ENCODE measurements at regions not wholly inside any gene's neighbourhood (a gene's known extent, or its start where the extent isn't known, plus 50 kb on each side); places are given as distances from the start of the nearest gene placed in this dataset.

- TF ChIP-seq POLR2AphosphoS5 (IDR thresholded peaks at IDR 0.05) (no peak), CTCF (IDR thresholded peaks at IDR 0.05 in 8 of 11, conservative IDR thresholded peaks at IDR 0.05 in 3 of 11) (no peak), POLR2A (IDR thresholded peaks at IDR 0.05) (no peak)
- Histone ChIP-seq H3K27ac (no peak overlapping the region), H3K4me1 (peaks cover 0 to 8% (median 0%) of the 10 kb centered on the region in 6 donors), H3K36me3 (no peaks in the 10 kb centered on the region), H3K9me3 (peaks cover 0 to 16% (median 7%) of the 10 kb centered on the region in 8 donors), H3K4me3 (no peak overlapping the region), H3K27me3 (replicated peaks in 1 of 7) (no peaks in the 10 kb centered on the region)
- intact Hi-C loops (cut with DNase I; ENCODE audit: low total_unique reads): no loop called here
- no peak for DNase-seq
These were observed 104.4 kb upstream of the ZBTB20 start for GRCh38 chr3:115251509-115251908.

- no peak overlapping the region for H3K4me3 ChIP-seq
- H3K27me3 ChIP-seq (replicated peaks in 1 of 7): no peaks in the 10 kb centered on the region
- intact Hi-C loops (cut with DNase I; ENCODE audit: low total_unique reads): no loop called here
- DNase-seq: no peak
- no peak overlapping the region for H3K27ac ChIP-seq
- no peaks in the 10 kb centered on the region for H3K36me3 ChIP-seq
- peaks cover 0 to 8% (median 0%) of the 10 kb centered on the region in 6 donors for H3K4me1 ChIP-seq
- no peak for TF ChIP-seq CTCF (IDR thresholded peaks at IDR 0.05 in 8 of 11, conservative IDR thresholded peaks at IDR 0.05 in 3 of 11)
- no peak for TF ChIP-seq POLR2AphosphoS5 (IDR thresholded peaks at IDR 0.05)
- no peak for TF ChIP-seq POLR2A (IDR thresholded peaks at IDR 0.05)
- peaks cover 0 to 27% (median 8%) of the 10 kb centered on the region in 8 donors for H3K9me3 ChIP-seq
These were observed 105.6 kb upstream of the ZBTB20 start for GRCh38 chr3:115252679-115253078.

GRCh38 chr3:115254492-115255196 lies 107.6 kb upstream of the ZBTB20 start:
- Histone ChIP-seq H3K4me1 (peaks cover 0 to 8% (median 0%) of the 10 kb centered on the region in 6 donors), H3K9me3 (peaks cover 0 to 31% (median 8%) of the 10 kb centered on the region in 8 donors), H3K36me3 (no peaks in the 10 kb centered on the region), H3K27ac (peak overlapping the region in 3 of 8 donors; percentile 21 to 53 (median 43)), H3K4me3 (peak overlapping the region in 1 of 8 donors; percentile 6), H3K27me3 (replicated peaks in 1 of 7) (no peaks in the 10 kb centered on the region)
- peak; percentile 86 for DNase-seq
- intact Hi-C loops (cut with DNase I; ENCODE audit: low total_unique reads): no loop called here
- TF ChIP-seq POLR2A (IDR thresholded peaks at IDR 0.05): no peak
- TF ChIP-seq CTCF (IDR thresholded peaks at IDR 0.05 in 8 of 11, conservative IDR thresholded peaks at IDR 0.05 in 3 of 11): peak in 2 of 11 experiments; percentile 7 to 22
- TF ChIP-seq POLR2AphosphoS5 (IDR thresholded peaks at IDR 0.05): peak; percentile 76 to 83 (median 81)
- WGBS, 5 donors: 82 to 90% (median 87%) methylated on average over 11 to 23 of the region's 23 CpGs

- intact Hi-C loops (cut with DNase I; ENCODE audit: low total_unique reads): no loop called here
- Histone ChIP-seq H3K27me3 (replicated peaks in 1 of 7) (no peaks in the 10 kb centered on the region), H3K4me1 (peaks cover 0 to 8% (median 0%) of the 10 kb centered on the region in 6 donors), H3K9me3 (peaks cover 0 to 31% (median 8%) of the 10 kb centered on the region in 8 donors), H3K36me3 (no peaks in the 10 kb centered on the region), H3K4me3 (peak overlapping the region in 1 of 8 donors; percentile 6), H3K27ac (peak overlapping the region in 3 of 8 donors; percentile 21 to 53 (median 43))
- DNase-seq: no peak
- TF ChIP-seq POLR2A (IDR thresholded peaks at IDR 0.05): no peak
- no peak for TF ChIP-seq POLR2AphosphoS5 (IDR thresholded peaks at IDR 0.05)
- TF ChIP-seq CTCF (IDR thresholded peaks at IDR 0.05 in 8 of 11, conservative IDR thresholded peaks at IDR 0.05 in 3 of 11): no peak
- 83 to 91% (median 86%) methylated on average over 5 to 10 of the region's 10 CpGs for WGBS, 5 donors
These were observed 108.1 kb upstream of the ZBTB20 start for GRCh38 chr3:115255197-115255585.

Measured in spleen (tissue), 11 donors.